Astrocyte of the cerebellum (primary cell): ENCODE measurements at regions not wholly inside any gene's neighbourhood (a gene's known extent, or its start where the extent isn't known, plus 50 kb on each side); places are given as distances from the start of the nearest gene placed in this dataset.
"Not testable (repeated sequence)": the region's sequence is repeated elsewhere in the genome, so short reads cannot be mapped to it uniquely, and the experiment has no call there.

Experiments
- DNase-seq: peaks from one replicate; pipeline ENCODE4 v3.0.0-alpha.2; 2011; ENCODE audit warnings: low read depth
- H3K4me3 ChIP-seq: 2 replicates; pipeline ENCODE4 v1.5.1; 2011; ENCODE audit warnings: mild to moderate bottlenecking, low read depth, low read length, moderate library complexity
- in situ Hi-C: cut with HindIII; loops from 2 replicates; pipeline ENCODE4 v1.10.0; 2017; ENCODE audit warnings: low sequenced_read_pairs
- TF ChIP-seq, protein P1 (sequence below): IDR thresholded peaks from 2 replicates; pipeline ENCODE4 v1.5.1; 2012; ENCODE audit warnings: low read length, low read depth, moderate library complexity, mild to moderate bottlenecking; ENCODE audit errors: missing control alignments

DNA sequence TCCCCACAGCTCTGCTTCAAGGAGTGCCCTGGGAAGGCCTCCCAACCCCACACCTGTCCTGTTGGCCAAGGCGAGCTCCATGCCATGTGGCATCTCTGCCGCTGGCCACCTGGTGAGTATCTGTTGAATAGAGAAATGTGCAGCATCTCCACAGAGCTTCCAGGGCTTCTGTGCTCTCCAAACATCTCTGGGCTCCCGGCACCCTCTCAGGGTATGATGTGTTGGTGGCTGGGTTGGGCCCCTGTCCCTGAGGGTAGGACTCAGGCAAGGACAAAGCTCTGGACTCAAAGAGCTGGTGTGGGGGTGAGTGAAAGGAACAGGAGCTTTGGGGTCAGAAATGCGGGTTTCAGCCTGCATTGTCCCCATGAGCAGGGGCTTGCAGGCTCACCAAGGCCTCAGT is 88.6 kb downstream of the TMEM121 start:
- in situ Hi-C loops, DNase-seq: not testable (repeated sequence)

DNA sequence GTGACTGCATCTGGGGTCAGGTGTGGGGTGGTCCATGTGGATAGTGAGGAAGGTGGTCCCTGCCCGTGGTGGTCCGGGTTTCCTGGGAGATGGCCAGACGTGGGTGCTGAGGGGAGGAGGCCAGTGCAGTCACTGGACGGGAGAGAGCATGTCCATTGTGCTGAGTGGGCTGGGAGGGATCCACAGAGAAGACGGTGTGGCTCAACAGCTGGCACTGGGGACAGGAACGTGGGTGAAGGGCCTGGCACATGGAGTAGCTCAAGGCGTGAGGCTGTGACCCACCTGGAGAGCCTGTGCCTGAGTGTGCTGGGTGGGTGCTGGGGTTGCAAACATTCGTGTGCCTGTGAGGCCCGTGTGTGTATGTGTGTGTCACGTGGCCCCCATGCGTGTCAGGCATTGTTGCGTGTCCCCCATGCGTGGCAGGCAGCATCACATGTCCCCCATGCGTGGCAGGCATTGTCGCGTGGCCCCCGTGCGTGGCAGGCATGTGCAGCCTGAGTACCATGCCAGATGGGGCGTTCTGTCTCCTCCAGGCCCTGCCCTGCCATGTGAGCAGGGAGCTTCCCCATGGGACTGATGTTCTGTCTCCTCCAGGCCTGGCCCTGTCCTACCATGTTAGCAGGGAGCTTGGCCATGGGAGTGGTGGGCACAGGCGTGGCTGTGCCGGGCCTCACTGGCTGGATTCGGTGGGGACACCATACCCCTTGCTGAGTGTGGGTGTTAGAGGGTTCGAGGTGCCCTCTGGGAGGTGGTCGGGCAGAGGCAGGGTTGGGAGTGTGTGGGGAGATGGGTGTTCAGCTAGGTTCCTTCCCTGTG is 89.8 kb downstream of the TMEM121 start:
- in situ Hi-C loops, H3K4me3 ChIP-seq, DNase-seq: not testable (repeated sequence)

More for the DNA sequence above, 88.6 kb downstream of the TMEM121 start:
- not testable (repeated sequence) for H3K4me3 ChIP-seq

DNA sequence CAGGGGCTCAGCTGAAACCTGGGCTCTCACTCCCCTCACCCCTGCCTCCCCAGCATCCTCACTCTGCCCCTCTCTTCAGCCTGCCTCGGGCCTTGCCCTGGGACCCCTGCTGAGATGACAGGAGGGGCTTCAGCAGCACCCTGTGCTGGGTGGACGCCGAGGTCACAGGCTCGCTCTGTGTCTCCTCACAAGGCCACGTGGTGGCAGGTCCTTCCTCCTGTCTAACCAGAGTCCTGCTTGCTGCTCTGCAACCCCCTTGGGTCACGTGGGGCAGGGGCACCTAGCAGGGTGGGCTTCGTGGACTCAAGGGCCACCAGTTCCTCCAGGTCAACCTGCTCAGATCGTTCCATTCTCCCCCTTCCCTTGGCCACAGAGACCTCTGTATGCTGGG is 90.4 kb downstream of the TMEM121 start:
- TF ChIP-seq, protein P1, sequence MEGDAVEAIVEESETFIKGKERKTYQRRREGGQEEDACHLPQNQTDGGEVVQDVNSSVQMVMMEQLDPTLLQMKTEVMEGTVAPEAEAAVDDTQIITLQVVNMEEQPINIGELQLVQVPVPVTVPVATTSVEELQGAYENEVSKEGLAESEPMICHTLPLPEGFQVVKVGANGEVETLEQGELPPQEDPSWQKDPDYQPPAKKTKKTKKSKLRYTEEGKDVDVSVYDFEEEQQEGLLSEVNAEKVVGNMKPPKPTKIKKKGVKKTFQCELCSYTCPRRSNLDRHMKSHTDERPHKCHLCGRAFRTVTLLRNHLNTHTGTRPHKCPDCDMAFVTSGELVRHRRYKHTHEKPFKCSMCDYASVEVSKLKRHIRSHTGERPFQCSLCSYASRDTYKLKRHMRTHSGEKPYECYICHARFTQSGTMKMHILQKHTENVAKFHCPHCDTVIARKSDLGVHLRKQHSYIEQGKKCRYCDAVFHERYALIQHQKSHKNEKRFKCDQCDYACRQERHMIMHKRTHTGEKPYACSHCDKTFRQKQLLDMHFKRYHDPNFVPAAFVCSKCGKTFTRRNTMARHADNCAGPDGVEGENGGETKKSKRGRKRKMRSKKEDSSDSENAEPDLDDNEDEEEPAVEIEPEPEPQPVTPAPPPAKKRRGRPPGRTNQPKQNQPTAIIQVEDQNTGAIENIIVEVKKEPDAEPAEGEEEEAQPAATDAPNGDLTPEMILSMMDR: no peak
- no peak for DNase-seq
- in situ Hi-C loops: no loop called here
- no peak overlapping the region for H3K4me3 ChIP-seq

DNA sequence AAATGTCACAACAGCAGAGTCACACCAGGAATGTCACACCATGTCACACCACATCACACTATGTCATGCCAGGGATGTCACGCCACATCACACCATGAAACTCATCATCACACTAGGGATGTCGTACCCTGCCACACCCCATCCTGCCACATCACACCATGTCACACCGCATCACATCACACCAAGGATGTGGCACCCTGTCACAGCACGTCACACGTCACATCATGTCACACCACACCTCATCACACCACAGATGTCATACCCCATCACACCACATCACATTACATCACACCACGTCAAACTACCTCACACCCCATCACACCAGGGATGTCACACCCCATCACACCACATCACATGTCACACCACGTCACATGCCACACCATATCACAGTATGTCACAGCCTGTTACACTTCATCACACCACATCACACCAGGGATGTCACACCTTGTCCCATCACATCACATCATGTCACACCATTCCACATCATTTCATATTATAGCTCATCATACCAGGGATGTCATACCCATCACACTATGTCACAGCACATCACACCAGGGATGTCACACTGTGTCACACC is 90.9 kb downstream of the TMEM121 start:
- DNase-seq: no peak
- no peak overlapping the region for H3K4me3 ChIP-seq
- in situ Hi-C loops: no loop called here
- TF ChIP-seq, protein P1: no peak

DNA sequence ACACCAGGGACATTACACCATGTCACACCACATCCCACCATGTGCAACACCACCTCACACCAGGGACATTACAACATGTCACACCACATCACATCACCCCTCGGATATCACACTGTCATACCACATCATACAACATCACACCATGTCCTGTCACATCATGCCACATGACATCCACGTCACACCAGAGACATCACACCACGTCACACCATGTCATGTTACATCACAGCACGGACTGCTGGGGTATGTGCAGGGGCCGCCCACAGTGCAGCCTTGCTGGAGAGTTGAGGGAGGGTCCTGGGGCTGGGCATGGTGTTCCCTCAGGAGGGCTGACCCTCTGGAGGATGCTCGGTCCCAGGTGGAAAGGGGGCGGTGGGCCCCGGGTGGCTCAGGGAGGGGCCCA is 91.4 kb downstream of the TMEM121 start:
- DNase-seq, H3K4me3 ChIP-seq, in situ Hi-C loops: not testable (repeated sequence)

DNA sequence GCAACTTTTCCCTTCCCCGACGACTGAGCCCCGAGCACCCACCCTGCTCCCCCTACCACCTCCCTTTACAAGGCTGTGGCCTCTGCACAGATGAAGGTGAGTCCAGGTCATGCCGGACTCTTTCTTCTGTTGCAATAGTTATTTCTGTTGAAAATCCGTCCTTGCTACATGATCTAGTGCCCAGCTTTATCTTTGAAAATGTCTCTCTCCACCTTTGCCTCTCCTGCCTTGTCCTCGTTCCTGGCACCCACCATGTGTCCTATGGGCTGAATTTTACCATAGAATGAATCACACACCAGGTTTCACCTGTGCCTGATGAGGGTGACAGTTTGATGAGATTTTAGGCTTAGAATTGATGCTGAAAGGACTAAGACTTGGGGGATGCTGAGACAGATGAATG is 92.9 kb downstream of the TMEM121 start:
- in situ Hi-C loops, DNase-seq, H3K4me3 ChIP-seq: not testable (repeated sequence)

DNA sequence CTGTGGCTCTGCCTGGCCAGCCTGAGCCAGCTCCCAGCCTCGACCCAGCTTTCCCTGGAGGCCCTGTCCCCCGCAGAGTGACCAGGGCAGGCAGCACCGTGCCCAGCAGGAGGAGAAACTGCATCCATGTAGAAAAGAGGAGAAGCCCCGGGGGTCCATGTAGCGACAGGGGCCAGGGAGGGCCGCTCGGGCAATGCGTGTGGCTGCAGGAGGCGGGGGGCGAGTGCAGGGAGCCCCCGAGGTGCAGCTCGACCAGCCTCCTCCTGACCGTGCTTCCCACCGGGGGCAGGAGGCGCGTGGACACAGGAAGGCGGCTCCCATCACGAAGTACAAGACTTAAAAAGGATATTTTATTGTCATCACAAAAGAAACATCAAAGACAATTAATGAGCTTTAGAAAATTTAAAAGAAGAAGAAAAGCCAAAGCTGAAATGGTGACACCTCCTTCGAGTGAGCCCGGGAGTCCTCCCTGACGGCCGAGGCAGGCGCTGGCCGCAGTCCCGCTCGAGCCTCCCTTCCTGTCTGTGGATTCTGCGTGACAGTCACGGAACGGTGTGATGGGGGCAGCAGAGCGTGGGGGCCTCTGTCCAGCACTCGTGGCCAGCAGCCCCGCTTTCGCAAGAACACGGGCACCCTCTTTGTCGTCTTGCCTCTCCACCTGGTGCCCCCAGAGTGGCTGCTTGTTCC is 93.9 kb downstream of the TMEM121 start:
- H3K4me3 ChIP-seq, in situ Hi-C loops, DNase-seq: not testable (repeated sequence)

DNA sequence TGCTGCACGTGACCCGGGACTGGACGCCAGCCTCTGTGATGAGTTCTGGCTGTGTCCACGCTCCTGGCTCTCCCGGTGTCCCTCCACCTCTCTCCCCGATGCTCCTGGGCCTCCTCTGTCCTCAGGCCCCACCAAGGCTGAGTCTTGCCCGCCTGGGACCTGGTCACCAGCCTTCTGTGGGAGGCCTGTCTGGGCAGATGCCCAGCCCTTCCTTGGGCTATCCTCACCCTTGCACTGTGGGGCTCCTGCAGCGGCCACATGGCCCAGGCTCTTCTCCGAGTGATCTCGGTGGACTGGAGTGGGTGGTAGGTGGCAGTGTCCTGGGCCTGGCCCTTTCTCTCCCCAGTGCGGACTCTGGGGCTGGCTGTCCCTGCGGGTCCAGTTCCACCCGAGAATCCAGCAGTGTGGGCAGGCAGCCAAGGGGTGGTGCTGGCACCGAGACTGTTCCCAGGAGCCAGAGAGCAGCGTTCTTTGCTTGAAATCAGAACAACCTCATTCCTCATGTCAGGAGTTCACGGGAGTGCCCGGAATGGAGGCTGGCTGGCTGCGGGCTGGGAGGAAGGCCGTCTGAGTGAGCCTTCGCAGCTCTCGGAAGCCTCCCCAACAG is 94.6 kb downstream of the TMEM121 start:
- H3K4me3 ChIP-seq, in situ Hi-C loops, DNase-seq: not testable (repeated sequence)

DNA sequence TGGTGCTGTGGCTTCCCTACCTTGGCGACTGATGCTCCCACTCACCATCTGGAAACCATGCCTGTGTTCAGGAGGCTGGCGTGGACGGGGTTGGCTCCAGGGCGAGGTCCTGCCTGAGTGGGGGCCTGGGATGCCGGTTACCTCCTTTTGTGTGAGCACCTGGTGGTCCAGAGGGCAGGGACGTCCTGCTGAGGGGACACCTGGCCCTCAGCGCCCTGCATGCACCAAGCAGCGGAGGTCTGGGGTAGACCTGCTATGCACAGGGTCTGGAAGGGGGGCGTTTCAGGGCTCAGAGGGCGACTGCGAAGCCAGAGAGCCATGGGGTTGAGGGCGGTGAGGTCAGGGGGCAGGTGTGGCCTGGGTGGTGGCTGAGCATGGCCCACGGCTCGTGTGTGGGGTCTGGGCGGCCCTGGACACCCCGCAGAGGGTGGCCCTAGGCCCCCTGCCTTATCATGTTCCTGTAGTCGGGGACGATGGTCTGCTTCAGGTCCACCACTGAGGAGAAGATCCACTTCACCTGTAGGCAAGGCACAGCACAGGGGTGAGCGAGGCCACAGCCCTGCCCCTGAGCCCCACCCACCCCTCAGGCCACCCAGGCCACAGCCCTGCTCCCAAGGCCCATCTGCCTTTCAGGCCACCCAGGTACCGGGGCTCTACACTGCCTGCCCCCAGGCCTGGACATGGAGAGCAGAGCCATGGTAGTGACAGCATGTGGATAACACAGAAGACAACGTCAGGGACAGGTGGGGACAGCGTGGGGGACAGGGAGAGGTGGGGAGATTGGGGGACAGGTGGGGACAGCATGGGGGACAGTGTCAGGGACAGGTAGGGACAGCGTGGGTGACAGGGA is 95.3 kb downstream of the TMEM121 start:
- in situ Hi-C loops: not testable (repeated sequence)

More for the DNA sequence above, 95.3 kb downstream of the TMEM121 start:
- not testable (repeated sequence) for DNase-seq, H3K4me3 ChIP-seq
